GM12891 (cell line): ENCODE measurements at regions not wholly inside any gene's neighbourhood (a gene's known extent, or its start where the extent isn't known, plus 50 kb on each side); places are given as distances from the start of the nearest gene placed in this dataset.

Source experiments
- POLR2A ChIP-seq: IDR thresholded peaks from 2 replicates; pipeline ENCODE4 v1.6.1; 2011; ENCODE audit warnings: low read depth, low read length, control low read depth
- POU2F2 ChIP-seq: IDR thresholded peaks from 2 replicates; pipeline ENCODE4 v1.6.1; 2011; ENCODE audit warnings: low read depth, mild to moderate bottlenecking, control low read depth, low read length, moderate library complexity

DNA sequence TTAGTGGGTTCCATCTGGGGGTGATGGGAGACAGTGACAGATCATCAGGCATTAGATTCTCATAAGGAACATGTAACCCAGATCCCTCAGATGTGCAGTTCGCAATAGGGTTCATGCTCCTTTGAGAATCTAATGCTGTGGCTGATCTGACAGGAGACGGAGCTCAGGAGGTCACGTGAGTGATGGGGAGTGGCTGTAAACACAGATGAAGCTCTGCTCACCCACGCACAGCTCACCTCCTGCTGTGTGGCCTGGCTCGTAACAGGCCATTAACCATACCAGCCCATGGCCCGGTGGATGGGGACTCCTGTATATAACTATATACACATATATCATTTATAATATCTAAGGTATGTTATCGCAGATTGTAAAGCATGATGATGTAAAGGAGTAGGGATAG is 214.2 kb downstream of the MAF start:
- TF ChIP-seq POLR2A (no peak), POU2F2 (no peak)
